H9 (cell line): ENCODE measurements at regions not wholly inside any gene's neighbourhood (a gene's known extent, or its start where the extent isn't known, plus 50 kb on each side); places are given as distances from the start of the nearest gene placed in this dataset.
"Not testable (repeated sequence)": the region's sequence is repeated elsewhere in the genome, so short reads cannot be mapped to it uniquely, and the experiment has no call there.

ENCODE experiments used
- DNase-seq: peaks from one replicate; pipeline ENCODE4 v3.0.0-alpha.2; 2017
- H2AFZ ChIP-seq: one replicate; pipeline ENCODE4 v1.6.1; 2013; ENCODE audit warnings: mild to moderate bottlenecking, low read length, control low read depth, moderate library complexity
- H2AK5ac ChIP-seq: 2 replicates; pipeline ENCODE4 v1.6.1; 2013; ENCODE audit warnings: low read length, control low read depth, mixed read lengths; ENCODE audit not compliant: insufficient read length
- H2BK120ac ChIP-seq: one replicate; pipeline ENCODE4 v1.6.1; 2013; ENCODE audit warnings: low read depth, mild to moderate bottlenecking, low read length, control low read depth, inconsistent platforms; ENCODE audit not compliant: poor library complexity, severe bottlenecking
- H2BK12ac ChIP-seq: 2 replicates; pipeline ENCODE4 v1.6.1; 2013; ENCODE audit warnings: low read length, control low read depth, mixed read lengths, low read depth; ENCODE audit not compliant: insufficient read length
- H2BK15ac ChIP-seq: 2 replicates; pipeline ENCODE4 v1.6.1; 2013; ENCODE audit warnings: low read depth, low read length, control low read depth
- H2BK20ac ChIP-seq: one replicate; pipeline ENCODE4 v1.6.1; 2013; ENCODE audit warnings: low read depth, mild to moderate bottlenecking, low read length, control low read depth, inconsistent platforms; ENCODE audit not compliant: poor library complexity, severe bottlenecking
- H2BK5ac ChIP-seq: 2 replicates; pipeline ENCODE4 v1.6.1; 2013; ENCODE audit warnings: low read length, control low read depth, mixed read lengths; ENCODE audit not compliant: insufficient read length
- H3K14ac ChIP-seq: 2 replicates; pipeline ENCODE4 v1.6.1; 2013; ENCODE audit warnings: low read length, control low read depth; ENCODE audit not compliant: insufficient read depth
- H3K18ac ChIP-seq: 2 replicates; pipeline ENCODE4 v1.6.1; 2013; ENCODE audit warnings: low read depth, mild to moderate bottlenecking, mixed read lengths, low read length, control low read depth; ENCODE audit not compliant: insufficient read length
- H3K23ac ChIP-seq: 2 replicates; pipeline ENCODE4 v1.6.1; 2013; ENCODE audit warnings: low read length, control low read depth, mixed read lengths, low read depth; ENCODE audit not compliant: insufficient read length
- H3K23me2 ChIP-seq: 2 replicates; pipeline ENCODE4 v1.6.1; 2013; ENCODE audit warnings: low read depth, mild to moderate bottlenecking, mixed read lengths, low read length, control low read depth; ENCODE audit not compliant: insufficient read length, poor library complexity, severe bottlenecking
- H3K27ac ChIP-seq: 2 replicates; pipeline ENCODE4 v1.5.1; 2013; ENCODE audit warnings: low read length, control low read depth, mixed read lengths, low read depth; ENCODE audit not compliant: insufficient read length
- H3K27me3 ChIP-seq: 2 replicates; pipeline ENCODE4 v1.6.1; 2013; ENCODE audit warnings: low read length, control low read depth, inconsistent platforms; ENCODE audit not compliant: insufficient read depth
- H3K4ac ChIP-seq: 2 replicates; pipeline ENCODE4 v1.6.1; 2013; ENCODE audit warnings: low read depth, mild to moderate bottlenecking, control low read depth, inconsistent platforms, low read length, moderate library complexity
- H3K4me1 ChIP-seq: 2 replicates; pipeline ENCODE4 v1.6.1; 2013; ENCODE audit warnings: low read length, control low read depth, inconsistent platforms; ENCODE audit not compliant: insufficient read depth
- H3K4me2 ChIP-seq: 2 replicates; pipeline ENCODE4 v1.6.1; 2013; ENCODE audit warnings: low read length, control low read depth, mixed read lengths; ENCODE audit not compliant: insufficient read length, insufficient read depth
- H3K56ac ChIP-seq: 2 replicates; pipeline ENCODE4 v1.6.1; 2013; ENCODE audit warnings: low read depth, mild to moderate bottlenecking, mixed read lengths, low read length, control low read depth; ENCODE audit not compliant: insufficient read length
- H3K79me1 ChIP-seq: 2 replicates; pipeline ENCODE4 v1.6.1; 2013; ENCODE audit warnings: low read depth, mild to moderate bottlenecking, moderate library complexity, low read length, control low read depth, inconsistent platforms; ENCODE audit not compliant: insufficient read depth, poor library complexity, severe bottlenecking
- H3K79me2 ChIP-seq: 2 replicates; pipeline ENCODE4 v1.6.1; 2013; ENCODE audit warnings: low read length, control low read depth, inconsistent platforms; ENCODE audit not compliant: insufficient read depth
- H3K9ac ChIP-seq: 2 replicates; pipeline ENCODE4 v1.6.1; 2013; ENCODE audit warnings: low read length, control low read depth, mixed read lengths; ENCODE audit not compliant: insufficient read length; ENCODE audit errors: extremely low read depth
- H3K9me3 ChIP-seq: one replicate; pipeline ENCODE4 v1.6.1; 2013; ENCODE audit warnings: low read depth, low read length, inconsistent platforms; ENCODE audit not compliant: control insufficient read depth
- H3T11ph ChIP-seq: one replicate; pipeline ENCODE4 v1.6.1; 2013; ENCODE audit warnings: mild to moderate bottlenecking, low read length, control low read depth, inconsistent platforms
- H4K20me1 ChIP-seq: one replicate; pipeline ENCODE4 v1.6.1; 2013; ENCODE audit not compliant: control insufficient read depth, insufficient read length, insufficient read depth
- H4K5ac ChIP-seq: 2 replicates; pipeline ENCODE4 v1.6.1; 2013; ENCODE audit warnings: low read depth, mild to moderate bottlenecking, mixed read lengths, low read length, control low read depth; ENCODE audit not compliant: insufficient read length
- H4K8ac ChIP-seq: replicated peaks from 2 replicates; pipeline ENCODE4 v1.6.1; 2013; ENCODE audit warnings: low read length, control low read depth, mixed read lengths, low read depth; ENCODE audit not compliant: insufficient read length
- H4K91ac ChIP-seq: 2 replicates; pipeline ENCODE4 v1.6.1; 2013; ENCODE audit warnings: low read depth, mild to moderate bottlenecking, moderate library complexity, mixed read lengths, low read length, control low read depth; ENCODE audit not compliant: insufficient read length
- H3K27ac Mint-ChIP-seq, 3 experiments: 2 replicates in 2 of 3; 3 replicates in 1 of 3; pipeline ENCODE4 v1.8.0; 2020 to 2021; ENCODE audit warnings: mixed read lengths in 3 of 3, mild to moderate bottlenecking in 1 of 3, moderate library complexity in 1 of 3
- H3K27me3 Mint-ChIP-seq: 2 replicates; pipeline ENCODE4 v1.8.0; 2021; ENCODE audit warnings: low read depth, mild to moderate bottlenecking, moderate library complexity, mixed read lengths
- H3K36me3 Mint-ChIP-seq, 3 experiments: 2 replicates in 2 of 3; 3 replicates in 1 of 3; pipeline ENCODE4 v1.8.0; 2020 to 2021; ENCODE audit warnings: low read depth in 3 of 3, mixed read lengths in 3 of 3; ENCODE audit not compliant: insufficient read depth in 1 of 3
- H3K4me1 Mint-ChIP-seq, 2 experiments: 2 replicates each; pipeline ENCODE4 v1.8.0; 2020; ENCODE audit warnings: mixed read lengths in 2 of 2
- H3K4me3 Mint-ChIP-seq, 2 experiments: 2 replicates in 1 of 2; 3 replicates in 1 of 2; pipeline ENCODE4 v1.8.0; 2020 to 2021; ENCODE audit warnings: mild to moderate bottlenecking in 2 of 2, mixed read lengths in 2 of 2, moderate library complexity in 1 of 2
- H3K9me3 Mint-ChIP-seq, 2 experiments: 2 replicates in 1 of 2; 3 replicates in 1 of 2; pipeline ENCODE4 v1.8.0; 2020; ENCODE audit warnings: mild to moderate bottlenecking in 2 of 2, mixed read lengths in 2 of 2, moderate library complexity in 1 of 2
- CTCF ChIP-seq: fragments of 200-600 bp; sonication (generic); conservative IDR thresholded peaks from 3 replicates; pipeline ENCODE4 v1.8.0; 2021; ENCODE audit warnings: antibody characterized with exemption, mild to moderate bottlenecking
- WGBS: extraction: QIAGEN DNeasy Blood & Tissue Kit; methylation state at CpG from one replicate; pipeline ENCODE4 v1.1.7; 2013; ENCODE audit warnings: missing lambda C conversion rate, low lambda C conversion rate, mixed read lengths; ENCODE audit not compliant: insufficient read length; ENCODE audit errors: extremely low coverage; 5-methylcytosine and 5-hydroxymethylcytosine counted together

GRCh38 chr1:189752461-189752995 lies 725.1 kb downstream of the BRINP3 start:
- no peak for DNase-seq

GRCh38 chr1:189755100-189755499 lies 722.6 kb downstream of the BRINP3 start:
- not testable (repeated sequence) for H2BK5ac ChIP-seq, H3K4me1 Mint-ChIP-seq, H3K4me2 ChIP-seq, DNase-seq, H4K8ac ChIP-seq, H3K4me3 Mint-ChIP-seq, H3K56ac ChIP-seq, H3K27me3 ChIP-seq, H2BK12ac ChIP-seq, H3K23ac ChIP-seq, H4K5ac ChIP-seq, H3K9ac ChIP-seq, H3K27ac ChIP-seq, H3K9me3 ChIP-seq, H3K36me3 Mint-ChIP-seq, H3K79me2 ChIP-seq, H3K4me1 ChIP-seq, H3K4ac ChIP-seq, H3K27me3 Mint-ChIP-seq, H2BK120ac ChIP-seq, H4K20me1 ChIP-seq, H3T11ph ChIP-seq, H2AFZ ChIP-seq, H3K27ac Mint-ChIP-seq, H3K79me1 ChIP-seq, H2BK20ac ChIP-seq, H2AK5ac ChIP-seq, H3K14ac ChIP-seq, H3K18ac ChIP-seq, H2BK15ac ChIP-seq, H4K91ac ChIP-seq, H3K23me2 ChIP-seq
- WGBS: no CpG with 5 or more reads among the region's 9 CpGs
- H3K9me3 Mint-ChIP-seq: peaks cover 14 to 22% of the 10 kb centered on the region in 2 experiments

More at GRCh38 chr1:189752461-189752995, 725.1 kb downstream of the BRINP3 start:
- Histone ChIP-seq H3K14ac (no peak overlapping the region), H4K20me1 (no peaks in the 10 kb centered on the region), H3K79me1 (no peaks in the 10 kb centered on the region), H3K56ac (no peak overlapping the region), H3K27me3 (no peaks in the 10 kb centered on the region), H2BK15ac (no peak overlapping the region), H3K4me1 (no peaks in the 10 kb centered on the region), H2BK12ac (no peak overlapping the region), H2AFZ (no peak overlapping the region), H3K23ac (no peak overlapping the region), H3K9me3 (no peaks in the 10 kb centered on the region), H4K5ac (no peak overlapping the region), H4K91ac (no peak overlapping the region), H4K8ac (no peak overlapping the region), H2AK5ac (no peak overlapping the region), H3K18ac (no peak overlapping the region), H2BK5ac (no peak overlapping the region), H3T11ph (no peak overlapping the region), H2BK120ac (no peak overlapping the region), H3K27ac (no peak overlapping the region), H3K79me2 (no peaks in the 10 kb centered on the region), H2BK20ac (no peak overlapping the region), H3K9ac (no peak overlapping the region), H3K4me2 (no peak overlapping the region), H3K4ac (no peak overlapping the region), H3K23me2 (no peaks in the 10 kb centered on the region)
- no CpG with 5 or more reads among the region's 1 CpG for WGBS
- peaks cover 8 to 9% (median 8%) of the 10 kb centered on the region in 3 experiments for H3K36me3 Mint-ChIP-seq
- peaks cover 14 to 17% of the 10 kb centered on the region in 2 experiments for H3K9me3 Mint-ChIP-seq
- H3K4me1 Mint-ChIP-seq: no peaks in the 10 kb centered on the region
- H3K27ac Mint-ChIP-seq: no peak overlapping the region
- TF ChIP-seq CTCF: no peak
- H3K4me3 Mint-ChIP-seq: no peak overlapping the region
- H3K27me3 Mint-ChIP-seq: no peaks in the 10 kb centered on the region
